NB4 (cell line): ENCODE measurements at regions not wholly inside any gene's neighbourhood (a gene's known extent, or its start where the extent isn't known, plus 50 kb on each side); places are given as distances from the start of the nearest gene placed in this dataset.

ENCODE experiments used
- CTCF ChIP-seq: IDR thresholded peaks from one replicate; pipeline ENCODE4 v1.5.1; 2012; ENCODE audit warnings: low read depth, low read length
- MAX ChIP-seq: IDR thresholded peaks from 2 replicates; pipeline ENCODE4 v1.6.1; 2011; ENCODE audit warnings: low read depth, low read length
- MYC ChIP-seq: IDR thresholded peaks from 2 replicates; pipeline ENCODE4 v1.6.1; 2011; ENCODE audit warnings: low read depth, low read length
- POLR2A ChIP-seq: IDR thresholded peaks from 2 replicates; pipeline ENCODE4 v1.6.1; 2011; ENCODE audit warnings: mild to moderate bottlenecking; ENCODE audit not compliant: insufficient read length; ENCODE audit errors: extremely low read depth

- TF ChIP-seq CTCF (no peak), MAX (no peak), MYC (no peak), POLR2A (no peak)
Measured at GRCh38 chr7:32658467-32658869, 163.2 kb downstream of the AVL9 start.
